PC-3 (cell line): ENCODE measurements at regions not wholly inside any gene's neighbourhood (a gene's known extent, or its start where the extent isn't known, plus 50 kb on each side); places are given as distances from the start of the nearest gene placed in this dataset.

Experiments
- ATAC-seq: fragments of 200-7000 bp; cut with Tn5 transposase; 2 replicates; pipeline ENCODE4 v1.9.1; 2020; ENCODE audit warnings: mild to moderate bottlenecking, moderate library complexity
- BruUV-seq: library from RNA; stranded (reverse); fragments of 400-500 nt; replicated peaks from 2 replicates; lab custom pipeline; 2021; lab: Mats Ljungman, UMichigan
- CTCF ChIA-PET: fragments of 300-600 bp; sonication (Branson Sonifier 250); formaldehyde crosslinking; loops from one replicate; lab custom pipeline; 2022; ENCODE audit warnings: antibody characterized with exemption; lab: Charles Lee
- POLR2A ChIA-PET: fragments of 300-600 bp; sonication (Branson Sonifier 250); formaldehyde crosslinking; loops from one replicate; lab custom pipeline; 2022; ENCODE audit warnings: antibody characterized with exemption; ENCODE audit not compliant: unreplicated experiment; lab: Charles Lee
- DNase-seq: peaks from one replicate; pipeline ENCODE4 v3.0.0-alpha.2; 2015
- H2AFZ ChIP-seq: fragments of 300-600 bp; sonication (generic); 2 replicates; pipeline ENCODE4 v1.6.0; 2016; ENCODE audit warnings: antibody characterized with exemption, low read length
- H3F3A ChIP-seq: fragments of 300-600 bp; sonication (generic); one replicate; pipeline ENCODE4 v1.6.0; 2017; ENCODE audit warnings: antibody characterized with exemption, low read length, control low read depth, mild to moderate bottlenecking; ENCODE audit not compliant: unreplicated experiment
- H3K27ac ChIP-seq: fragments of 300-600 bp; sonication (generic); 2 replicates; pipeline ENCODE4 v1.5.1; 2016; ENCODE audit warnings: mild to moderate bottlenecking, low read length
- H3K27me3 ChIP-seq: fragments of 300-600 bp; sonication (generic); 2 replicates; pipeline ENCODE4 v1.6.1; 2016; ENCODE audit warnings: low read length, mixed read lengths
- H3K36me3 ChIP-seq: fragments of 300-600 bp; sonication (generic); 2 replicates; pipeline ENCODE4 v1.6.1; 2016; ENCODE audit warnings: low read depth, mixed run types, low read length, mixed read lengths
- H3K4me1 ChIP-seq: fragments of 300-600 bp; sonication (generic); 2 replicates; pipeline ENCODE4 v1.5.1; 2016; ENCODE audit warnings: low read length; ENCODE audit not compliant: insufficient read depth
- H3K4me2 ChIP-seq: fragments of 300-600 bp; sonication (generic); 2 replicates; pipeline ENCODE4 v1.6.0; 2016; ENCODE audit warnings: low read length
- H3K4me3 ChIP-seq: fragments of 300-600 bp; sonication (generic); 2 replicates; pipeline ENCODE4 v1.5.1; 2016; ENCODE audit warnings: mild to moderate bottlenecking, low read length, mixed read lengths
- H3K79me2 ChIP-seq: fragments of 300-600 bp; sonication (generic); 2 replicates; pipeline ENCODE4 v1.6.1; 2017; ENCODE audit warnings: low read length, mixed read lengths
- H3K9ac ChIP-seq: fragments of 300-600 bp; sonication (generic); 2 replicates; pipeline ENCODE4 v1.6.0; 2016; ENCODE audit warnings: mild to moderate bottlenecking, low read length
- H3K9me2 ChIP-seq: fragments of 300-600 bp; sonication (generic); replicated peaks from 2 replicates; pipeline ENCODE4 v1.6.1; 2016; ENCODE audit warnings: mixed run types, low read length, mixed read lengths
- H3K9me3 ChIP-seq: fragments of 300-600 bp; sonication (generic); 2 replicates; pipeline ENCODE4 v1.6.1; 2016; ENCODE audit warnings: low read length, mixed read lengths
- H4K20me1 ChIP-seq: fragments of 300-600 bp; sonication (generic); 2 replicates; pipeline ENCODE4 v1.6.1; 2016; ENCODE audit warnings: low read length, mixed read lengths
- EZH2 ChIP-seq: fragments of 300-600 bp; sonication (generic); IDR thresholded peaks from one replicate; pipeline ENCODE4 v1.6.1; 2017; ENCODE audit warnings: antibody characterized with exemption, mild to moderate bottlenecking, low read length; ENCODE audit not compliant: unreplicated experiment
- EZH2phosphoT487 ChIP-seq: fragments of 300-600 bp; sonication (generic); IDR thresholded peaks from 2 replicates; pipeline ENCODE4 v1.6.1; 2018; ENCODE audit warnings: mild to moderate bottlenecking, antibody characterized with exemption, low read length, borderline replicate concordance
- intact Hi-C: fragments of 100-400 bp; cut with micrococcal nuclease; formaldehyde crosslinking; loops from 2 replicates; pipeline ENCODE4 v1.9.0; 2023
- TF ChIP-seq, protein P1 (sequence below): fragments of 300-600 bp; sonication (generic); conservative IDR thresholded peaks from 2 replicates; pipeline ENCODE4 v1.5.1; 2017; ENCODE audit warnings: antibody characterized with exemption, low read depth, mild to moderate bottlenecking, low read length

DNA sequence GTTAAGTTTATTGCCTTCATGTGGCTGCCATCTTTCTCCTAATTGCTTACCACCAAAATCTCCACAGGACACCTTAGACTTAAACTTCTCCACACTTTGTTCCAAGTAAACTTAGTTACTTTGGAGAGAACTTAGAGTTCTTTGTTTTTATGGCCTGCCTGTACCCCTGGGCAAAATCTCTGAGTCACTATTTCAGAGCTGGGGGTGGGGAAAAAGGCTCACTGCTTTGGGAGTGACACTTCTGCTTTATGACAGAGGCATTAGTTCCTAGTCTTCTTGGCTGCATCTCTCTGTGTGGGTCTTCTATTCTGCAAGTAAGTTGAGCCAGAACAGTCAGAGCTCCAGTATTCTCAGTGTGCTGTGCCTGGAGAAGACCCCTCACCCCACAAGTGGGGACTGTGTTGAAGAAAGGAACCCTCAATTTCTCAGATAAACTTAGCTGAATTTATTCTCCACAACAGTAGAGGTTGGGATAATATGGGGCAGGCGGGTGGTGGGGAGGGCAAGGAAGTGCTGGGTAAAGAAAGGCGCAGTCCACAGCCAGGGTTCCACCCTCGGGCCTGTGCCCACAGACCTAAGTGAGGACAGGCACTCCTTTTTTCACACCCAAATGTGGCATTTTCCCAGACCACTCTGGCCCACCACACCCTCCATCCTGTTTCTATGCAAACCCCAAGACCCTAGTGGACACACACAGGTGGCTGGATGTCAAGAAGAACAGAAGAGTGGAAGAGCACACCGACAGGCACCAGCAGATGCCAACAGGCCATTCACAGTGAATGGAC is 636.6 kb upstream of the MAN1A1 start:
- Histone ChIP-seq H3F3A (no peaks in the 10 kb centered on the region), H3K4me2 (no peak overlapping the region), H3K9ac (no peak overlapping the region), H3K79me2 (no peaks in the 10 kb centered on the region), H3K27ac (no peak overlapping the region), H4K20me1 (no peaks in the 10 kb centered on the region), H3K4me3 (no peak overlapping the region), H3K36me3 (no peaks in the 10 kb centered on the region), H2AFZ (no peak overlapping the region), H3K9me2 (no peaks in the 10 kb centered on the region), H3K4me1 (no peaks in the 10 kb centered on the region), H3K27me3 (no peaks in the 10 kb centered on the region), H3K9me3 (no peaks in the 10 kb centered on the region)
- POLR2A ChIA-PET = no interaction called here
- intact Hi-C loops = loop anchor here (10.0 kb wide), 1 partner anchor 89 kb away; no protein-coding TSS in a partner anchor
- BruUV-seq = no TSS peak
- ATAC-seq (peak; percentile 69), DNase-seq (peak; percentile 54)
- CTCF ChIA-PET = no interaction called here
- TF ChIP-seq EZH2 = no peak
- TF ChIP-seq, protein P1, sequence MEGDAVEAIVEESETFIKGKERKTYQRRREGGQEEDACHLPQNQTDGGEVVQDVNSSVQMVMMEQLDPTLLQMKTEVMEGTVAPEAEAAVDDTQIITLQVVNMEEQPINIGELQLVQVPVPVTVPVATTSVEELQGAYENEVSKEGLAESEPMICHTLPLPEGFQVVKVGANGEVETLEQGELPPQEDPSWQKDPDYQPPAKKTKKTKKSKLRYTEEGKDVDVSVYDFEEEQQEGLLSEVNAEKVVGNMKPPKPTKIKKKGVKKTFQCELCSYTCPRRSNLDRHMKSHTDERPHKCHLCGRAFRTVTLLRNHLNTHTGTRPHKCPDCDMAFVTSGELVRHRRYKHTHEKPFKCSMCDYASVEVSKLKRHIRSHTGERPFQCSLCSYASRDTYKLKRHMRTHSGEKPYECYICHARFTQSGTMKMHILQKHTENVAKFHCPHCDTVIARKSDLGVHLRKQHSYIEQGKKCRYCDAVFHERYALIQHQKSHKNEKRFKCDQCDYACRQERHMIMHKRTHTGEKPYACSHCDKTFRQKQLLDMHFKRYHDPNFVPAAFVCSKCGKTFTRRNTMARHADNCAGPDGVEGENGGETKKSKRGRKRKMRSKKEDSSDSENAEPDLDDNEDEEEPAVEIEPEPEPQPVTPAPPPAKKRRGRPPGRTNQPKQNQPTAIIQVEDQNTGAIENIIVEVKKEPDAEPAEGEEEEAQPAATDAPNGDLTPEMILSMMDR = no peak
- TF ChIP-seq EZH2phosphoT487 = no peak

DNA sequence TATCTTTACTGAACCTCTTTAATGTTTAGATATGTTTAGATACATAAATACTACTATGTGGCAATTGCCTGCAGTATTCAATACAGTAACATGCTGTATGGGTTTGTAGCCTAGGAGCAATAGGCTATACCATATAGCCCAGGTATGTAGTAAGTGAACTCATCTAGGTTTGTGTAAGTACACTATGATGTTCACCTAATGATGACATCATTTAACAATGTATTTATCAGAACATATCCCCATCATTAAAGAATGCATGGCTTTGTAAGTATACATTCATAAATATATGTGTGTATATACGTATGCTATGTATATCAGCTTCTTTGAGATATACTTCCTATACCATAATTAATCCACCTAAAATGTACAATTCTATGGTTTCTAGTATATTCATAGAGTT is 631.2 kb upstream of the MAN1A1 start:
- H3K79me2 ChIP-seq = no peaks in the 10 kb centered on the region
- no peak overlapping the region for H2AFZ ChIP-seq
- no peaks in the 10 kb centered on the region for H3K4me1 ChIP-seq
- H3K9me3 ChIP-seq = no peaks in the 10 kb centered on the region
- intact Hi-C loops = loop anchor here (10.0 kb wide), 1 partner anchor 94 kb away; no protein-coding TSS in a partner anchor
- no peak overlapping the region for H3K9ac ChIP-seq
- no TSS peak for BruUV-seq
- TF ChIP-seq, protein P1 = no peak
- TF ChIP-seq EZH2 = no peak
- no peak for TF ChIP-seq EZH2phosphoT487
- H3K27ac ChIP-seq = no peak overlapping the region
- no peaks in the 10 kb centered on the region for H4K20me1 ChIP-seq
- DNase-seq (no peak), ATAC-seq (no peak)
- no peaks in the 10 kb centered on the region for H3F3A ChIP-seq
- H3K4me2 ChIP-seq = no peak overlapping the region
- POLR2A ChIA-PET = no interaction called here
- no peak overlapping the region for H3K4me3 ChIP-seq
- CTCF ChIA-PET = no interaction called here
- no peaks in the 10 kb centered on the region for H3K27me3 ChIP-seq
- no peaks in the 10 kb centered on the region for H3K36me3 ChIP-seq
- H3K9me2 ChIP-seq = no peaks in the 10 kb centered on the region

DNA sequence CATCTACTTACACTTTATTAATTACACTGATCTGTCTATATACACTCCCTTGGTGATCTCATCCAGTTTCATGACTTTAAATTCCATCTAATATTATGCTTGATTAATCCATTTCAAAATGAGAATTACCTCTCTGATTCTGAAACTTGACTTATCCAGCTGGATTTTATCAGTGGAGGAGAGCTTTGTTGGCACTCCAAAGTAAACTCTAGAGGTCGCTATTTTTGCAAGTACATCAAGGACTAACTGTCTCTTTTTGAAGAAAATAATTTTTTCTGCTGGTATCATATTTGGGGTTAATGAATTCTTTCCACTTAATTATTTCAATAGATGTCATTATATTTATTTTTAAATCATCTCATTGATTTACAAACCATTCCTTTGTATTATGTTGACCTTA is 630.3 kb upstream of the MAN1A1 start:
- no TSS peak for BruUV-seq
- Histone ChIP-seq H3K4me3 (no peak overlapping the region), H3K9ac (no peak overlapping the region), H3K4me1 (no peaks in the 10 kb centered on the region), H4K20me1 (no peaks in the 10 kb centered on the region), H3K27me3 (no peaks in the 10 kb centered on the region), H3K9me3 (no peaks in the 10 kb centered on the region), H3K36me3 (no peaks in the 10 kb centered on the region), H3K4me2 (no peak overlapping the region), H3K9me2 (no peaks in the 10 kb centered on the region), H3K79me2 (no peaks in the 10 kb centered on the region), H3K27ac (no peak overlapping the region), H3F3A (no peaks in the 10 kb centered on the region), H2AFZ (no peak overlapping the region)
- TF ChIP-seq, protein P1 = peak; percentile 69
- no peak for TF ChIP-seq EZH2phosphoT487
- DNase-seq = peak; percentile 41
- POLR2A ChIA-PET = no interaction called here
- intact Hi-C loops = loop anchor here (2.0 to 10.0 kb wide), 4 partner anchors 95 to 835 kb away; no protein-coding TSS in a partner anchor
- ATAC-seq = no peak
- CTCF ChIA-PET = interaction anchor here (0.6 kb wide), 3 partner anchors 97 to 849 kb away, joined by 3 to 4 read pairs (median 3); no protein-coding TSS in a partner anchor
